ENCODE measurements at regions not wholly inside any gene's neighbourhood (a gene's known extent, or its start where the extent isn't known, plus 50 kb on each side); places are given as distances from the start of the nearest gene placed in this dataset.

- no peak for DNase-seq (ENCODE audit: low read depth in 1 of 2, low spot score in 1 of 2)
Observed at GRCh38 chr11:110011595-110011994, 81.6 kb upstream of the ZC3H12C start.

- no peak for DNase-seq (ENCODE audit: low read depth in 1 of 2, low spot score in 1 of 2)
Observed at GRCh38 chr11:110015695-110016094, 77.5 kb upstream of the ZC3H12C start.

- no peak for DNase-seq (ENCODE audit: low read depth in 1 of 2, low spot score in 1 of 2)
Observed at GRCh38 chr11:110019675-110020074, 73.5 kb upstream of the ZC3H12C start.

GRCh38 chr11:110022548-110022947 is 70.6 kb upstream of the ZC3H12C start:
- DNase-seq (ENCODE audit: low read depth in 1 of 2, low spot score in 1 of 2), result no peak

GRCh38 chr11:110023711-110024110 is 69.5 kb upstream of the ZC3H12C start:
- DNase-seq (ENCODE audit: low read depth in 1 of 2, low spot score in 1 of 2), result no peak

- DNase-seq (ENCODE audit: low read depth in 1 of 2, low spot score in 1 of 2), result no peak
Observed at GRCh38 chr11:110026858-110027626, 66.2 kb upstream of the ZC3H12C start.

- no peak for DNase-seq (ENCODE audit: low read depth in 1 of 2, low spot score in 1 of 2)
Observed at GRCh38 chr11:110027627-110028371, 65.4 kb upstream of the ZC3H12C start.

- DNase-seq (ENCODE audit: low read depth in 1 of 2, low spot score in 1 of 2), result no peak
Observed at GRCh38 chr11:110028921-110029320, 64.3 kb upstream of the ZC3H12C start.

GRCh38 chr11:110029714-110030113 is 63.5 kb upstream of the ZC3H12C start:
- DNase-seq (ENCODE audit: low read depth in 1 of 2, low spot score in 1 of 2), result no peak

- DNase-seq (ENCODE audit: low read depth in 1 of 2, low spot score in 1 of 2), result no peak
Observed at GRCh38 chr11:110031171-110031570, 62.0 kb upstream of the ZC3H12C start.

GRCh38 chr11:110032259-110032658 is 60.9 kb upstream of the ZC3H12C start:
- DNase-seq (ENCODE audit: low read depth in 1 of 2, low spot score in 1 of 2), result no peak

GRCh38 chr11:110032957-110033570 is 60.1 kb upstream of the ZC3H12C start:
- no peak for DNase-seq (ENCODE audit: low read depth in 1 of 2, low spot score in 1 of 2)

GRCh38 chr11:110034806-110035205 is 58.4 kb upstream of the ZC3H12C start:
- no peak for DNase-seq (ENCODE audit: low read depth in 1 of 2, low spot score in 1 of 2)

- no peak for DNase-seq (ENCODE audit: low read depth in 1 of 2, low spot score in 1 of 2)
Observed at GRCh38 chr11:110035357-110035756, 57.8 kb upstream of the ZC3H12C start.

GRCh38 chr11:110038201-110038600 is 55.0 kb upstream of the ZC3H12C start:
- DNase-seq (ENCODE audit: low read depth in 1 of 2, low spot score in 1 of 2), result no peak

Measured in activated CD4-positive, alpha-beta T cell treated with anti-CD3 and anti-CD28 coated beads, Interleukin-2, amount 50 U/mL, for 24 hours (primary cell).